ENCODE measurements at regions not wholly inside any gene's neighbourhood (a gene's known extent, or its start where the extent isn't known, plus 50 kb on each side); places are given as distances from the start of the nearest gene placed in this dataset.

GRCh38 chr6:166087852-166088251 is 79.8 kb downstream of the TBXT start:
- no peaks in the 10 kb centered on the region for H3K36me3 ChIP-seq (ENCODE audit: low read depth, low read length)

DNA sequence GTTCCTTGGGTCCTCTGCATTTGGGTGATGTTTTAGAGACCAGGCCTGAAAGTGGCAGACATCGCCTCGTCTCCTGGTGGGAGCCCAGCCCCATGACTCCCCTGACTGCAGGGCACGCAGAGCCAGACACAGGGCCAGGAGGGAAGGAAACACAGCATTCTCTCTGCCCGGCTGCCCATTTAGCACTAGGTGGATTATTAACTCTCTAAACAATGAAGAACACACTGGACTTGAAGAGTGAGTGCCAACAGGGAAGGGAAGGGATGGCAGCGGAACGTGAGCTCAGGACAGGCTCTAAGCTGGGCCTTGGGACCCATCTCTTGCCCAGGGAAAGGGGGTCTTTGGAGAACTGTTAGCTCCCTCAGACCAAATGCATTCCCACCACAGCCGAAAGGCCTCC is 80.4 kb downstream of the TBXT start:
- intact Hi-C loops (cut with micrococcal nuclease): no loop called here
- Histone ChIP-seq H3K9me2 (replicated peaks; ENCODE audit: low read length) (no peaks in the 10 kb centered on the region), H3K9ac (ENCODE audit: low read length) (no peak overlapping the region), H4K20me1 (ENCODE audit: low read length) (no peaks in the 10 kb centered on the region), H3K4me2 (ENCODE audit: low read length) (no peak overlapping the region), H3K36me3 (ENCODE audit: low read depth, low read length) (no peaks in the 10 kb centered on the region), H3K79me2 (ENCODE audit: low read length) (no peaks in the 10 kb centered on the region), H3F3A (ENCODE audit: low read length, unreplicated experiment) (no peaks in the 10 kb centered on the region), H3K27me3 (ENCODE audit: low read length) (no peaks in the 10 kb centered on the region), H2AFZ (ENCODE audit: low read length) (no peak overlapping the region), H3K4me1 (ENCODE audit: insufficient read depth, low read length) (no peaks in the 10 kb centered on the region), H3K4me3 (ENCODE audit: low read length) (no peak overlapping the region), H3K9me3 (ENCODE audit: low read length) (no peaks in the 10 kb centered on the region), H3K27ac (ENCODE audit: low read length) (no peak overlapping the region)
- ChIA-PET POLR2A (ENCODE audit: unreplicated experiment) (no interaction called here), CTCF (no interaction called here)
- DNase-seq: no peak
- ATAC-seq: no peak
- TF ChIP-seq, protein P1, sequence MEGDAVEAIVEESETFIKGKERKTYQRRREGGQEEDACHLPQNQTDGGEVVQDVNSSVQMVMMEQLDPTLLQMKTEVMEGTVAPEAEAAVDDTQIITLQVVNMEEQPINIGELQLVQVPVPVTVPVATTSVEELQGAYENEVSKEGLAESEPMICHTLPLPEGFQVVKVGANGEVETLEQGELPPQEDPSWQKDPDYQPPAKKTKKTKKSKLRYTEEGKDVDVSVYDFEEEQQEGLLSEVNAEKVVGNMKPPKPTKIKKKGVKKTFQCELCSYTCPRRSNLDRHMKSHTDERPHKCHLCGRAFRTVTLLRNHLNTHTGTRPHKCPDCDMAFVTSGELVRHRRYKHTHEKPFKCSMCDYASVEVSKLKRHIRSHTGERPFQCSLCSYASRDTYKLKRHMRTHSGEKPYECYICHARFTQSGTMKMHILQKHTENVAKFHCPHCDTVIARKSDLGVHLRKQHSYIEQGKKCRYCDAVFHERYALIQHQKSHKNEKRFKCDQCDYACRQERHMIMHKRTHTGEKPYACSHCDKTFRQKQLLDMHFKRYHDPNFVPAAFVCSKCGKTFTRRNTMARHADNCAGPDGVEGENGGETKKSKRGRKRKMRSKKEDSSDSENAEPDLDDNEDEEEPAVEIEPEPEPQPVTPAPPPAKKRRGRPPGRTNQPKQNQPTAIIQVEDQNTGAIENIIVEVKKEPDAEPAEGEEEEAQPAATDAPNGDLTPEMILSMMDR (conservative IDR thresholded peaks at IDR 0.05; ENCODE audit: low read depth, low read length): no peak
- TF ChIP-seq EZH2 (IDR thresholded peaks at IDR 0.05; ENCODE audit: low read length, unreplicated experiment) (no peak), EZH2phosphoT487 (IDR thresholded peaks at IDR 0.05; ENCODE audit: borderline replicate concordance, low read length) (no peak)
- no TSS peak for BruUV-seq (replicated peaks)

More at GRCh38 chr6:166087852-166088251, 79.8 kb downstream of the TBXT start:
- H3K4me3 ChIP-seq (ENCODE audit: low read length): no peak overlapping the region
- H3K9me2 ChIP-seq (replicated peaks; ENCODE audit: low read length): no peaks in the 10 kb centered on the region
- no peaks in the 10 kb centered on the region for H3K4me1 ChIP-seq (ENCODE audit: insufficient read depth, low read length)
- no peak overlapping the region for H3K9ac ChIP-seq (ENCODE audit: low read length)
- H3K27me3 ChIP-seq (ENCODE audit: low read length): no peaks in the 10 kb centered on the region
- ChIA-PET POLR2A (ENCODE audit: unreplicated experiment) (no interaction called here), CTCF (no interaction called here)
- no peaks in the 10 kb centered on the region for H3F3A ChIP-seq (ENCODE audit: low read length, unreplicated experiment)
- H3K79me2 ChIP-seq (ENCODE audit: low read length): no peaks in the 10 kb centered on the region
- TF ChIP-seq EZH2 (IDR thresholded peaks at IDR 0.05; ENCODE audit: low read length, unreplicated experiment) (no peak), EZH2phosphoT487 (IDR thresholded peaks at IDR 0.05; ENCODE audit: borderline replicate concordance, low read length) (no peak)
- TF ChIP-seq, protein P1 (conservative IDR thresholded peaks at IDR 0.05; ENCODE audit: low read depth, low read length): no peak
- H3K4me2 ChIP-seq (ENCODE audit: low read length): no peak overlapping the region
- no peak overlapping the region for H3K27ac ChIP-seq (ENCODE audit: low read length)
- no peaks in the 10 kb centered on the region for H4K20me1 ChIP-seq (ENCODE audit: low read length)
- H3K9me3 ChIP-seq (ENCODE audit: low read length): no peaks in the 10 kb centered on the region
- H2AFZ ChIP-seq (ENCODE audit: low read length): no peak overlapping the region
- no TSS peak for BruUV-seq (replicated peaks)
- DNase-seq (no peak), ATAC-seq (no peak)
- intact Hi-C loops (cut with micrococcal nuclease): no loop called here

- ChIA-PET POLR2A (ENCODE audit: unreplicated experiment) (no interaction called here), CTCF (no interaction called here)
- H3K4me2 ChIP-seq (ENCODE audit: low read length): no peak overlapping the region
- H3F3A ChIP-seq (ENCODE audit: low read length, unreplicated experiment): no peaks in the 10 kb centered on the region
- H3K4me1 ChIP-seq (ENCODE audit: insufficient read depth, low read length): no peaks in the 10 kb centered on the region
- no peaks in the 10 kb centered on the region for H3K9me3 ChIP-seq (ENCODE audit: low read length)
- H3K9me2 ChIP-seq (replicated peaks; ENCODE audit: low read length): no peaks in the 10 kb centered on the region
- no peak for ATAC-seq
- no peak for TF ChIP-seq EZH2phosphoT487 (IDR thresholded peaks at IDR 0.05; ENCODE audit: borderline replicate concordance, low read length)
- TF ChIP-seq EZH2 (IDR thresholded peaks at IDR 0.05; ENCODE audit: low read length, unreplicated experiment): no peak
- TF ChIP-seq, protein P1 (conservative IDR thresholded peaks at IDR 0.05; ENCODE audit: low read depth, low read length): no peak
- H2AFZ ChIP-seq (ENCODE audit: low read length): no peak overlapping the region
- BruUV-seq (replicated peaks): no TSS peak
- H3K4me3 ChIP-seq (ENCODE audit: low read length): no peak overlapping the region
- no peaks in the 10 kb centered on the region for H4K20me1 ChIP-seq (ENCODE audit: low read length)
- no peaks in the 10 kb centered on the region for H3K36me3 ChIP-seq (ENCODE audit: low read depth, low read length)
- no peak overlapping the region for H3K9ac ChIP-seq (ENCODE audit: low read length)
- no peaks in the 10 kb centered on the region for H3K79me2 ChIP-seq (ENCODE audit: low read length)
- H3K27ac ChIP-seq (ENCODE audit: low read length): no peak overlapping the region
- no peaks in the 10 kb centered on the region for H3K27me3 ChIP-seq (ENCODE audit: low read length)
- intact Hi-C loops (cut with micrococcal nuclease): no loop called here
- DNase-seq: no peak
Measured at GRCh38 chr6:166085500-166085899, 82.2 kb downstream of the TBXT start.
